ENCODE measurements at regions not wholly inside any gene's neighbourhood (a gene's known extent, or its start where the extent isn't known, plus 50 kb on each side); places are given as distances from the start of the nearest gene placed in this dataset.
A peak's percentile ranks its signal among the peaks of the same experiment; 100 is the strongest.

DNA sequence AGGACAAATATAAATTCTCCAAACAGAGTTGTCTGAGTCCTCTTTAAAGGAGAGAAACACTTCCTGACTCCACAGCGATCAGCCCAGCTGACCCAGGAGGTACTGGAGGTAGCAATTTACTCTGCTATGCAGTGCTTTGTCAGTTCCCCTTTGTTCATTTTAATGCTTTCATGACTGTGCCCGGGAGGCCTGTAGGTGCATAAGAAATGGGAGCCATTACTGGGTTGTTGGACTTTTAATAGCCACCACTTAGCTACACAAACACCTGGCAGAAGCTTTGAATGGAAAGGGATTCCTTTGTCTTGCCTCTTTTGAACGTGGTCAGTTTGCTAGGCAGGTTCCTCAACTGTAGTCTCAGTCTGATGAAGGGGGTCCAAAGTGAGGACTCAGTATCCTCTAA lies 59.0 kb upstream of the AFF2 start (continued):
- TF ChIP-seq, protein P1, sequence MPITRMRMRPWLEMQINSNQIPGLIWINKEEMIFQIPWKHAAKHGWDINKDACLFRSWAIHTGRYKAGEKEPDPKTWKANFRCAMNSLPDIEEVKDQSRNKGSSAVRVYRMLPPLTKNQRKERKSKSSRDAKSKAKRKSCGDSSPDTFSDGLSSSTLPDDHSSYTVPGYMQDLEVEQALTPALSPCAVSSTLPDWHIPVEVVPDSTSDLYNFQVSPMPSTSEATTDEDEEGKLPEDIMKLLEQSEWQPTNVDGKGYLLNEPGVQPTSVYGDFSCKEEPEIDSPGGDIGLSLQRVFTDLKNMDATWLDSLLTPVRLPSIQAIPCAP (CRISPR knock-in tag; IDR thresholded peaks at IDR 0.05), result no peak
- TF ChIP-seq TCF7 (CRISPR knock-in tag; IDR thresholded peaks at IDR 0.05; ENCODE audit: low read depth) (no peak), NR2C2 (CRISPR knock-in tag; IDR thresholded peaks at IDR 0.05) (no peak), ZNF317 (CRISPR knock-in tag; IDR thresholded peaks at IDR 0.05; ENCODE audit: borderline replicate concordance, low read depth) (no peak), ZNF219 (CRISPR knock-in tag; IDR thresholded peaks at IDR 0.05; ENCODE audit: borderline replicate concordance) (no peak), ESRRA (CRISPR knock-in tag; IDR thresholded peaks at IDR 0.05; ENCODE audit: borderline replicate concordance) (no peak), GTF2I (CRISPR knock-in tag; conservative IDR thresholded peaks at IDR 0.05) (no peak), RELA (CRISPR knock-in tag; IDR thresholded peaks at IDR 0.05; ENCODE audit: borderline replicate concordance) (no peak), TEAD4 (CRISPR knock-in tag; IDR thresholded peaks at IDR 0.05) (no peak), ATF2 (CRISPR knock-in tag; IDR thresholded peaks at IDR 0.05; ENCODE audit: borderline replicate concordance, low read depth) (no peak)
- TF ChIP-seq, protein P2, sequence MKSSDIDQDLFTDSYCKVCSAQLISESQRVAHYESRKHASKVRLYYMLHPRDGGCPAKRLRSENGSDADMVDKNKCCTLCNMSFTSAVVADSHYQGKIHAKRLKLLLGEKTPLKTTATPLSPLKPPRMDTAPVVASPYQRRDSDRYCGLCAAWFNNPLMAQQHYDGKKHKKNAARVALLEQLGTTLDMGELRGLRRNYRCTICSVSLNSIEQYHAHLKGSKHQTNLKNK (CRISPR knock-in tag; IDR thresholded peaks at IDR 0.05), result peak; percentile 90
- TF ChIP-seq, protein P3, sequence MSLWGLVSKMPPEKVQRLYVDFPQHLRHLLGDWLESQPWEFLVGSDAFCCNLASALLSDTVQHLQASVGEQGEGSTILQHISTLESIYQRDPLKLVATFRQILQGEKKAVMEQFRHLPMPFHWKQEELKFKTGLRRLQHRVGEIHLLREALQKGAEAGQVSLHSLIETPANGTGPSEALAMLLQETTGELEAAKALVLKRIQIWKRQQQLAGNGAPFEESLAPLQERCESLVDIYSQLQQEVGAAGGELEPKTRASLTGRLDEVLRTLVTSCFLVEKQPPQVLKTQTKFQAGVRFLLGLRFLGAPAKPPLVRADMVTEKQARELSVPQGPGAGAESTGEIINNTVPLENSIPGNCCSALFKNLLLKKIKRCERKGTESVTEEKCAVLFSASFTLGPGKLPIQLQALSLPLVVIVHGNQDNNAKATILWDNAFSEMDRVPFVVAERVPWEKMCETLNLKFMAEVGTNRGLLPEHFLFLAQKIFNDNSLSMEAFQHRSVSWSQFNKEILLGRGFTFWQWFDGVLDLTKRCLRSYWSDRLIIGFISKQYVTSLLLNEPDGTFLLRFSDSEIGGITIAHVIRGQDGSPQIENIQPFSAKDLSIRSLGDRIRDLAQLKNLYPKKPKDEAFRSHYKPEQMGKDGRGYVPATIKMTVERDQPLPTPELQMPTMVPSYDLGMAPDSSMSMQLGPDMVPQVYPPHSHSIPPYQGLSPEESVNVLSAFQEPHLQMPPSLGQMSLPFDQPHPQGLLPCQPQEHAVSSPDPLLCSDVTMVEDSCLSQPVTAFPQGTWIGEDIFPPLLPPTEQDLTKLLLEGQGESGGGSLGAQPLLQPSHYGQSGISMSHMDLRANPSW (CRISPR knock-in tag; conservative IDR thresholded peaks at IDR 0.05; ENCODE audit: low read depth), result no peak

GRCh38 chrX:148443216-148443615 lies 57.2 kb upstream of the AFF2 start:
- H3K36me3 Mint-ChIP-seq, result no peaks in the 10 kb centered on the region
- TF ChIP-seq ZNF232 (CRISPR knock-in tag; IDR thresholded peaks at IDR 0.05), result no peak
- TF ChIP-seq ATF6 (CRISPR knock-in tag; IDR thresholded peaks at IDR 0.05), result no peak
- no peak for TF ChIP-seq RELA (CRISPR knock-in tag; IDR thresholded peaks at IDR 0.05; ENCODE audit: borderline replicate concordance)
- CTCF ChIA-PET, result no interaction called here

GRCh38 chrX:148448686-148449085 lies 51.7 kb upstream of the AFF2 start:
- ChIA-PET CTCF (no interaction called here), POLR2A (no interaction called here)
- no peak overlapping the region for H3K4me3 Mint-ChIP-seq
- no peak for ATAC-seq
- TF ChIP-seq, protein P4, sequence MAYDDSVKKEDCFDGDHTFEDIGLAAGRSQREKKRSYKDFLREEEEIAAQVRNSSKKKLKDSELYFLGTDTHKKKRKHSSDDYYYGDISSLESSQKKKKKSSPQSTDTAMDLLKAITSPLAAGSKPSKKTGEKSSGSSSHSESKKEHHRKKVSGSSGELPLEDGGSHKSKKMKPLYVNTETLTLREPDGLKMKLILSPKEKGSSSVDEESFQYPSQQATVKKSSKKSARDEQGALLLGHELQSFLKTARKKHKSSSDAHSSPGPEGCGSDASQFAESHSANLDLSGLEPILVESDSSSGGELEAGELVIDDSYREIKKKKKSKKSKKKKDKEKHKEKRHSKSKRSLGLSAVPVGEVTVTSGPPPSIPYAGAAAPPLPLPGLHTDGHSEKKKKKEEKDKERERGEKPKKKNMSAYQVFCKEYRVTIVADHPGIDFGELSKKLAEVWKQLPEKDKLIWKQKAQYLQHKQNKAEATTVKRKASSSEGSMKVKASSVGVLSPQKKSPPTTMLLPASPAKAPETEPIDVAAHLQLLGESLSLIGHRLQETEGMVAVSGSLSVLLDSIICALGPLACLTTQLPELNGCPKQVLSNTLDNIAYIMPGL (CRISPR knock-in tag; IDR thresholded peaks at IDR 0.05), result no peak
- TF ChIP-seq, protein P5, sequence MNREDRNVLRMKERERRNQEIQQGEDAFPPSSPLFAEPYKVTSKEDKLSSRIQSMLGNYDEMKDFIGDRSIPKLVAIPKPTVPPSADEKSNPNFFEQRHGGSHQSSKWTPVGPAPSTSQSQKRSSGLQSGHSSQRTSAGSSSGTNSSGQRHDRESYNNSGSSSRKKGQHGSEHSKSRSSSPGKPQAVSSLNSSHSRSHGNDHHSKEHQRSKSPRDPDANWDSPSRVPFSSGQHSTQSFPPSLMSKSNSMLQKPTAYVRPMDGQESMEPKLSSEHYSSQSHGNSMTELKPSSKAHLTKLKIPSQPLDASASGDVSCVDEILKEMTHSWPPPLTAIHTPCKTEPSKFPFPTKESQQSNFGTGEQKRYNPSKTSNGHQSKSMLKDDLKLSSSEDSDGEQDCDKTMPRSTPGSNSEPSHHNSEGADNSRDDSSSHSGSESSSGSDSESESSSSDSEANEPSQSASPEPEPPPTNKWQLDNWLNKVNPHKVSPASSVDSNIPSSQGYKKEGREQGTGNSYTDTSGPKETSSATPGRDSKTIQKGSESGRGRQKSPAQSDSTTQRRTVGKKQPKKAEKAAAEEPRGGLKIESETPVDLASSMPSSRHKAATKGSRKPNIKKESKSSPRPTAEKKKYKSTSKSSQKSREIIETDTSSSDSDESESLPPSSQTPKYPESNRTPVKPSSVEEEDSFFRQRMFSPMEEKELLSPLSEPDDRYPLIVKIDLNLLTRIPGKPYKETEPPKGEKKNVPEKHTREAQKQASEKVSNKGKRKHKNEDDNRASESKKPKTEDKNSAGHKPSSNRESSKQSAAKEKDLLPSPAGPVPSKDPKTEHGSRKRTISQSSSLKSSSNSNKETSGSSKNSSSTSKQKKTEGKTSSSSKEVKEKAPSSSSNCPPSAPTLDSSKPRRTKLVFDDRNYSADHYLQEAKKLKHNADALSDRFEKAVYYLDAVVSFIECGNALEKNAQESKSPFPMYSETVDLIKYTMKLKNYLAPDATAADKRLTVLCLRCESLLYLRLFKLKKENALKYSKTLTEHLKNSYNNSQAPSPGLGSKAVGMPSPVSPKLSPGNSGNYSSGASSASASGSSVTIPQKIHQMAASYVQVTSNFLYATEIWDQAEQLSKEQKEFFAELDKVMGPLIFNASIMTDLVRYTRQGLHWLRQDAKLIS (CRISPR knock-in tag; IDR thresholded peaks at IDR 0.05; ENCODE audit: borderline replicate concordance), result no peak
- TF ChIP-seq ZNF396 (CRISPR knock-in tag; IDR thresholded peaks at IDR 0.05; ENCODE audit: borderline replicate concordance) (no peak), USF1 (CRISPR knock-in tag; IDR thresholded peaks at IDR 0.05) (no peak)
- H3K4me1 Mint-ChIP-seq, result peaks cover 5% of the 10 kb centered on the region; the same call in 1 of the 2 replicates
- no peak for DNase-seq (ENCODE audit: low spot score)
- H3K27me3 Mint-ChIP-seq (ENCODE audit: low read depth), result peaks cover 40% of the 10 kb centered on the region
- no peaks in the 10 kb centered on the region for H3K9me3 Mint-ChIP-seq
- no peaks in the 10 kb centered on the region for H3K36me3 Mint-ChIP-seq
- H3K27ac Mint-ChIP-seq, result no peak overlapping the region

More at GRCh38 chrX:148443216-148443615, 57.2 kb upstream of the AFF2 start:
- DNase-seq (ENCODE audit: low spot score), result no peak
- POLR2A ChIA-PET, result no interaction called here
- no peak for ATAC-seq
- Mint-ChIP-seq H3K9me3 (no peaks in the 10 kb centered on the region), H3K4me3 (no peak overlapping the region), H3K4me1 (peaks cover 49% of the 10 kb centered on the region), H3K27ac (no peak overlapping the region), H3K27me3 (ENCODE audit: low read depth) (peaks cover 81% of the 10 kb centered on the region)
